EH (cell line): ENCODE measurements at regions not wholly inside any gene's neighbourhood (a gene's known extent, or its start where the extent isn't known, plus 50 kb on each side); places are given as distances from the start of the nearest gene placed in this dataset.
"Not testable (repeated sequence)": the region's sequence is repeated elsewhere in the genome, so short reads cannot be mapped to it uniquely, and the experiment has no call there.

Source experiments
- DNase-seq: peaks from one replicate; pipeline ENCODE4 v3.0.0-alpha.2; 2015; ENCODE audit warnings: low read depth

GRCh38 chr6:102761872-102762271, 1368.4 kb downstream of the GRIK2 start:
- DNase-seq: no peak

- peak; percentile 7 for DNase-seq
Measured at GRCh38 chr6:102759415-102759814, 1365.9 kb downstream of the GRIK2 start.

- DNase-seq: not testable (repeated sequence)
Measured at GRCh38 chr6:102758536-102758935, 1365.0 kb downstream of the GRIK2 start.

DNA sequence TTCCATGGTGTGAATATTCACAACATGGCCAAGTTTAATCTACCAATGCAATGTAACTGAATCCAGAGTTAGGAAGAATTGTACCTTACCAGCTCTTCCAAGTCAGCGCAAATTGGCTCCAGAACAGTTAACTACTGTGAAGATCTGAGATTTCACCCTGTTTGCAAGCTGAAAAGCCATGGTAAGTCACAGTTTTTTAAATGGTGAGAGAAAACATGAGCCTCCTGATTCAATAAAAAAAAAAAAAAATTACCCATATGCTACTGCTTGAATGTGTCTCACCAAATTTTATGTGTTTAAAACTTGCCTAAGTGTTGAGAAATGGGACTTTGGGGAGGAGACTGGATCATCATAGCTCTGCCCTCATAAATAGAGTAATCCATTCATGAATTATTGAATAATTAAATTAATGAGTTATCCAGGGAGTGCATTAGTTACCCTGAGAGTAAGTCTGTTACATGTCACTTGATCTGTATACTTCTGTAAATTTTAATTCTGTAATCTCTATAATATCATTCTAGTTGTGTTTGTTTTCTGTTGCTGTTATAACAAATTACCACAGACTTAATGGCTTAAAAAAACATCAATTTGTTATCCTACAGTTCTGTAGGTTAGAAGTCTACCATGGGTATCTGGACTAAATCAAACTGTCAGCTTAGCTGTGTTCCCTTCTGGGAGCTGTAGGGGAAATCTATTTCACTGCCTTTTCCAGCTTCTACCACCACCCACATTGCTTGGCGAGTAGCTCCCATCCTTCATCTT, 1355.9 kb downstream of the GRIK2 start:
- DNase-seq: no peak

GRCh38 chr6:102746941-102747340, 1353.4 kb downstream of the GRIK2 start:
- no peak for DNase-seq

- DNase-seq: no peak
Measured at GRCh38 chr6:102742754-102743356, 1349.3 kb downstream of the GRIK2 start.

DNA sequence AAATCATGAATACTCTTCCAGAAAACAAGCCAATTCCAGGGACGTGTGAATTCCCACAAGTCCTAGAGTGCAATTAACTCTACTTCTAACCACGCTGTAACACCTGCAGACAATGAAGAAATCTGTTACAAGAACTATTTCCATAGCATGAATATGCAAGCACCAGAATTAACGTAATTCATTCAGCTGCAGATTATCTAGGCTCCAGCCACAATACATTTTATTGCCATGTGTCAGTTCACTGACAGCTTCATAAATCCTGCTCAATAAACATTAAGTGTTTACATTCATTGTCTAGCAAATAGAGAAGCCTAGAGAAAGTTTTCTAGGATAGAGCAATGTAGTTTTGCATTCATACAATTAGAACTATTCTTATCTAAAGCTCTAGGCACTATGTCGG, 1348.5 kb downstream of the GRIK2 start:
- DNase-seq: peak; percentile 12

DNA sequence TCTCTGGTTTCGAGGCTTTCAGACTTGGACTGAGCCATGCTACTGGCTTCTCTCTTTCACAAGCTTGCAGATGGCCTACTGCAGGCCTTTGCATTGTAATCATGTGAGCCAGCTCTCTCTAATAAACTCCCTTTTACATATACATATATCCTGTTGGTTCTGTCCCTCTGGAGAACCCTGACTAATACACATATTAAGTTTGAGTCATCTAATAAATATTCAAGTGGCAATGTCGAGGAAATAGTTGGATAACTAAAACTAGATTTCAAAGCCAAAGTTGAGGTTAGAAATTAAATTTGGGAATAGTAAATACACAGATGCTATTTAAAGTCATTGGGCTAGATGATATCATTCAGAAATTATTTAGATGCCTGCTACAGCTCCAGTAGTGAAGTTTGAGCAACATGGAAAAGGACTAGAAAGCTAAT, 1343.4 kb downstream of the GRIK2 start:
- DNase-seq: peak; percentile 96

- DNase-seq: peak; percentile 49
Measured at GRCh38 chr6:102732898-102733297, 1339.4 kb downstream of the GRIK2 start.

DNA sequence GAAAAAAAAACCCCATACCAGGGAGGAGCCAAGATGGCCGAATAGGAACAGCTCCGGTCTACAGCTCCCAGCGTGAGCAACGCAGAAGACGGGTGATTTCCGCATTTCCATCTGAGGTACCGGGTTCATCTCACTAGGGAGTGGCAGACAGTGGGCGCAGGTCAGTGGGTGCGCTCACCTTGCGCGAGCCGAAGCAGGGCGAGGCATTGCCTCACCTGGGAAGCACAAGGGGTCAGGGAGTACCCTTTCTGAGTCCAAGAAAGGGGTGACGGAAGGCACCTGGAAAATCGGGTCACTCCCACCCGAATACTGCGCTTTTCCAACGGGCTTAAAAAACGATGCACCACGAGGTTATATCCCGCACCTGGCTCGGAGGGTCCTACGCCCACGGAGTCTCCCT, 1328.6 kb downstream of the GRIK2 start:
- not testable (repeated sequence) for DNase-seq

- DNase-seq: no peak
Measured at GRCh38 chr6:102717737-102718456, 1324.4 kb downstream of the GRIK2 start.

DNA sequence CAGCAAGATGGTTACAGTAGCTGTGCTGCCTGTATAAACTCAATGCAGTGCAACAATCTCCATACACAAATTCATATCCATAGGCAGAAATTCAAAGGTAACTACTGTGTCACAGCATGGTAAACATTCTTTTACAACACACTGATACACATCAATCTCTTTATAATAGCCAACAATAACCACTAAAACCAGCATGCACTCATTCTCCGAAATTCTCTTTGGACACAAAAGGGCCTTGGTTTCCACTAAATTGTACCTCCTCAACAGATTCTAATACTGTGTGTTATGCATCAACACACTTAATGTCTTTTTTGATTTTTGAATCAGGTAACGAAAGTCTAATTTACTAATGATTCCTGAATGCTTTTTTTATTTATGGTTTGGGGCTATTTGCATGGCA, 1323.7 kb downstream of the GRIK2 start:
- DNase-seq: no peak

- no peak for DNase-seq
Measured at GRCh38 chr6:102701019-102701418, 1307.5 kb downstream of the GRIK2 start.

- DNase-seq: no peak
Measured at GRCh38 chr6:102686461-102686860, 1293.0 kb downstream of the GRIK2 start.

GRCh38 chr6:102680413-102680812, 1286.9 kb downstream of the GRIK2 start:
- no peak for DNase-seq

DNA sequence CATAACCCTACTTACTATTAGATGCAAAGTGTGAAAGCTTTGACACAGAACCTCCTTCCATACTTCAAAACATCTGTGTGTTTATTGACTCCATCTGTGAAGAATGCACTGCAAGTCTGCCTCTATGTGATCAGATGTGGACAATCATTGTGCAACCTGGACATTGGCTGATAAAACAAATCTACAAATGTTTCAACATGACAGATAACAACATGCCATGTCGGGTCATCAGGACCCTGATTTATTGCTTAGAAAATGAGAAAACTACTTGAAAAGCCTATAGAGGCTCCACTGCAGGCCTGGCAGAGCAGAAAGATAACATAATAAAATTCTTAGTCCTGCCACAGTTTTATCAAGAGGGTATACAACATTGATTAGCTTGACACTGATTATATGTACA, 1286.4 kb downstream of the GRIK2 start:
- no peak for DNase-seq

GRCh38 chr6:102677225-102677624, 1283.7 kb downstream of the GRIK2 start:
- DNase-seq: no peak

- DNase-seq: no peak
Measured at GRCh38 chr6:102670735-102671134, 1277.2 kb downstream of the GRIK2 start.

DNA sequence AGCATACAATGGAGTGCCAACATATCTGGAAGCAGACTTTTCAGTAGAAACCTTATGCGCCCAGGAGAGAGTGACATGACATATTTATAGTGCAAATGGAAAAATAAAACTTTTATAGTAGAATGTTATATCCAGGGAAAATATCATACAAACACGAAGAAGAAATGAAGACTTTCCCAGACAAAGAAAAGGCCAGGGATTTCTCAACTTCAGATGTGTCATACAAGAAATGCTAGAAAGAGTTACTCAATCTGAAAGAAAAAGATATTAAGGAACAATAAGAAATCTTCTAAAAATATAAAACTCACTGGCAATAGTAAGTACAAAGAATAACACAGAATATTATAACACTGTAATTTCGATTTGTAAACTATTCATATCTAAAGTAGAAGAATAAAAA, 1269.3 kb downstream of the GRIK2 start:
- no peak for DNase-seq

- no peak for DNase-seq
Measured at GRCh38 chr6:102660303-102660702, 1266.8 kb downstream of the GRIK2 start.

GRCh38 chr6:102655823-102656222, 1262.3 kb downstream of the GRIK2 start:
- no peak for DNase-seq

- DNase-seq: no peak
Measured at GRCh38 chr6:102641426-102641825, 1247.9 kb downstream of the GRIK2 start.

DNA sequence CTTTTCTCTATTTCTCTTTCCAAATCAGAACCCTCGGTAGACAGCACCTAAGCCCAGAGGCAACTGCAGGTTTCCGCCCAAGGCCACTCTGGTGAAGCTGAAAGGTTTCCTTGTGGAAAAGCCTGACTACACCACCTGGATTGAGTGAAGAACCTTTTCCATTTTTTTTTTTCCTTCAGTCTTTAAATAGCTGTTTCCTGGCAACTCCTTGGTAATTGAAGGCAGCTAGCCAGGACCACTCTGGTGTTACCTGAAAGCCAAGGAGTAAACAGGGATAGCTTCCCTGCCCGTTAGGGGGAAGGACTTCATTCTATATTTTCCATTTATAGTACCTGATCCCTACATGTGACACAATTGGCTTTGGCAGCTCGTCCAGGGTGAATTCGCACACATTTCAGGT, 1238.4 kb downstream of the GRIK2 start:
- no peak for DNase-seq
